ENCODE measurements at regions not wholly inside any gene's neighbourhood (a gene's known extent, or its start where the extent isn't known, plus 50 kb on each side); places are given as distances from the start of the nearest gene placed in this dataset.
A peak's percentile ranks its signal among the peaks of the same experiment; 100 is the strongest.

GRCh38 chr3:159856590-159857104 is 132.0 kb upstream of the IL12A start:
- peak in 2 of 3 experiments; percentile 70 to 84 for DNase-seq

GRCh38 chr3:159857840-159858239 is 130.8 kb upstream of the IL12A start:
- no peak for DNase-seq

- no peak for DNase-seq
Measured at GRCh38 chr3:159858650-159859049, 130.0 kb upstream of the IL12A start.

- DNase-seq, result peak in 2 of 3 experiments; percentile 41 to 63
Measured at GRCh38 chr3:159859424-159859823, 129.2 kb upstream of the IL12A start.

- no peak for DNase-seq
Measured at GRCh38 chr3:159859836-159860235, 128.8 kb upstream of the IL12A start.

GRCh38 chr3:159860269-159861116 is 128.1 kb upstream of the IL12A start:
- no peak for DNase-seq

- no peak for DNase-seq
Measured at GRCh38 chr3:159861369-159861987, 127.2 kb upstream of the IL12A start.

- no peak for DNase-seq
Measured at GRCh38 chr3:159865041-159865579, 123.5 kb upstream of the IL12A start.

GRCh38 chr3:159866201-159866746 is 122.4 kb upstream of the IL12A start:
- no peak for DNase-seq

GRCh38 chr3:159867372-159867771 is 121.3 kb upstream of the IL12A start:
- DNase-seq, result no peak

GRCh38 chr3:159870723-159871122 is 117.9 kb upstream of the IL12A start:
- peak in 1 of 3 experiments; percentile 12 for DNase-seq

- peak in 2 of 3 experiments; percentile 17 to 29 for DNase-seq
Measured at GRCh38 chr3:159872374-159873109, 116.1 kb upstream of the IL12A start.

- peak in 2 of 3 experiments; percentile 22 to 79 for DNase-seq
Measured at GRCh38 chr3:159875116-159875515, 113.5 kb upstream of the IL12A start.

GRCh38 chr3:159877924-159878323 is 110.7 kb upstream of the IL12A start:
- DNase-seq, result no peak

- DNase-seq, result no peak
Measured at GRCh38 chr3:159879146-159879545, 109.5 kb upstream of the IL12A start.

GRCh38 chr3:159879598-159879997 is 109.0 kb upstream of the IL12A start:
- no peak for DNase-seq

GRCh38 chr3:159881208-159881607 is 107.4 kb upstream of the IL12A start:
- no peak for DNase-seq

- DNase-seq, result peak in 2 of 3 experiments; percentile 6 to 52
Measured at GRCh38 chr3:159881828-159882309, 106.8 kb upstream of the IL12A start.

GRCh38 chr3:159882367-159882766 is 106.3 kb upstream of the IL12A start:
- DNase-seq, result no peak

- peak; percentile 76 to 93 (median 85) for DNase-seq
Measured at GRCh38 chr3:159882790-159883779, 105.5 kb upstream of the IL12A start.

All from NCI-H1417 (cell line).